Gastrocnemius medialis (tissue), 4 donors: ENCODE measurements at regions not wholly inside any gene's neighbourhood (a gene's known extent, or its start where the extent isn't known, plus 50 kb on each side); places are given as distances from the start of the nearest gene placed in this dataset.

Experiments used
- ATAC-seq, 2 donors: fragments of 150-250 bp; one replicate each; pipeline ENCODE4 v1.9.1; 2016
- DNase-seq, 2 donors: peaks; one replicate each; pipeline ENCODE4 v3.0.0-alpha.2; 2019
- H3K27ac ChIP-seq, 4 donors: fragments of 200-600 bp; sonication (generic); 1 replicate in 1 of 4; 2 replicates in 3 of 4; pipeline ENCODE4 v1.5.1; 2016 to 2018; ENCODE audit warnings: mild to moderate bottlenecking in 2 of 4, moderate library complexity in 1 of 4
- H3K27me3 ChIP-seq, 3 donors: fragments of 200-600 bp; sonication (generic) in 2 of 3; 1 replicate in 1 of 3; 2 replicates in 2 of 3; pipeline versions ENCODE4 v1.5.1 to v1.6.0; 2016 to 2019; ENCODE audit warnings: mild to moderate bottlenecking in 1 of 3, moderate library complexity in 1 of 3
- H3K36me3 ChIP-seq, 2 donors: fragments of 200-600 bp; sonication (generic) in 1 of 2; one replicate each; pipeline ENCODE4 v1.5.1; 2017 to 2018
- H3K4me1 ChIP-seq, 2 donors: fragments of 200-600 bp; sonication (generic) in 1 of 2; one replicate each; pipeline ENCODE4 v1.5.1; 2016 to 2017; ENCODE audit warnings: mild to moderate bottlenecking in 2 of 2
- H3K4me3 ChIP-seq, 4 donors: fragments of 200-600 bp; sonication (generic) in 3 of 4; 1 replicate in 1 of 4; 2 replicates in 3 of 4; pipeline ENCODE4 v1.5.1; 2016 to 2019; ENCODE audit warnings: mild to moderate bottlenecking in 2 of 4
- H3K9me3 ChIP-seq, 3 donors: fragments of 200-600 bp; sonication (generic) in 2 of 3; 1 replicate in 1 of 3; 2 replicates in 2 of 3; pipeline ENCODE4 v1.5.1; 2016 to 2019
- CTCF ChIP-seq, 5 experiments: fragments of 450-650 bp in 3 of 5; fragments of 200-600 bp in 2 of 5; sonication (generic) in 2 of 5; IDR thresholded peaks in 4 of 5; conservative IDR thresholded peaks in 1 of 5; 1 replicate in 4 of 5; 2 replicates in 1 of 5; pipeline ENCODE4 v1.5.1; 2016 to 2019; ENCODE audit warnings: antibody characterized with exemption in 5 of 5, mild to moderate bottlenecking in 3 of 5, moderate library complexity in 3 of 5
- POLR2A ChIP-seq, 2 donors: fragments of 450-650 bp; IDR thresholded peaks; one replicate each; pipeline ENCODE4 v1.6.1; 2017; ENCODE audit warnings: antibody characterized with exemption in 2 of 2, mild to moderate bottlenecking in 2 of 2, moderate library complexity in 2 of 2
- in situ Hi-C, 4 donors: fragments of 200-750 bp; cut with MboI; loops; one replicate each; pipeline versions ENCODE4 v1.15.0 to v1.8.0; 2017; ENCODE audit warnings: low sequenced_read_pairs in 4 of 4
- intact Hi-C: fragments of 100-400 bp; cut with DNase I; formaldehyde crosslinking; loops from one replicate; pipeline ENCODE4 v1.15.1; 2023; ENCODE audit warnings: low total_unique reads

DNA sequence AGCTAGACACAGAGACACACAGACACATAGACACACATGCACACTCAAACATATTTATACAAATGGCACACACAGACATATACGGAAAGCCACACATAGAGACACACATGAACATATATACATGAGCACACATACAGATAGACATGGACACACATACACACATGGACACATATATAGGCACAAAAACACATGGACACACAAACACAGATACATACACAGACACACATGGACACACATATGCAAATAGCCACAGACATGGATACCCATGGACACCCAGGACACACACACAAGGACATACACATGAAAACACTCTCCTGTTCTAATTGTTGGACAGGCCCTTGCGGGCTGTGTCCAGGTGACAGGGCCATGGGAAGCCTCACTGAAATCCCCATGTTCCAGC, 160.1 kb downstream of the IRS1 start:
- H3K36me3 ChIP-seq: no peaks in the 10 kb centered on the region
- H3K27ac ChIP-seq: no peak overlapping the region
- TF ChIP-seq POLR2A (IDR thresholded peaks at IDR 0.05): no peak
- TF ChIP-seq CTCF (IDR thresholded peaks at IDR 0.05 in 4 of 5, conservative IDR thresholded peaks at IDR 0.05 in 1 of 5): no peak
- intact Hi-C loops: no loop called here
- H3K9me3 ChIP-seq: peaks cover 0 to 4% (median 0%) of the 10 kb centered on the region in 3 donors
- no peak for DNase-seq
- H3K4me1 ChIP-seq: peaks cover 7 to 17% of the 10 kb centered on the region in 2 donors
- no peaks in the 10 kb centered on the region for H3K27me3 ChIP-seq
- ATAC-seq: no peak
- in situ Hi-C loops: no loop called here
- H3K4me3 ChIP-seq: no peak overlapping the region

- TF ChIP-seq POLR2A (IDR thresholded peaks at IDR 0.05) (no peak), CTCF (IDR thresholded peaks at IDR 0.05 in 4 of 5, conservative IDR thresholded peaks at IDR 0.05 in 1 of 5) (no peak)
- in situ Hi-C loops (no loop called here), intact Hi-C loops (no loop called here)
- Histone ChIP-seq H3K27me3 (no peaks in the 10 kb centered on the region), H3K4me3 (no peak overlapping the region), H3K36me3 (no peaks in the 10 kb centered on the region), H3K4me1 (peaks cover 7 to 17% of the 10 kb centered on the region in 2 donors), H3K27ac (no peak overlapping the region), H3K9me3 (peaks cover 0 to 4% (median 0%) of the 10 kb centered on the region in 3 donors)
- DNase-seq (no peak), ATAC-seq (no peak)
Observed at GRCh38 chr2:226638576-226638975, 161.0 kb downstream of the IRS1 start.

DNA sequence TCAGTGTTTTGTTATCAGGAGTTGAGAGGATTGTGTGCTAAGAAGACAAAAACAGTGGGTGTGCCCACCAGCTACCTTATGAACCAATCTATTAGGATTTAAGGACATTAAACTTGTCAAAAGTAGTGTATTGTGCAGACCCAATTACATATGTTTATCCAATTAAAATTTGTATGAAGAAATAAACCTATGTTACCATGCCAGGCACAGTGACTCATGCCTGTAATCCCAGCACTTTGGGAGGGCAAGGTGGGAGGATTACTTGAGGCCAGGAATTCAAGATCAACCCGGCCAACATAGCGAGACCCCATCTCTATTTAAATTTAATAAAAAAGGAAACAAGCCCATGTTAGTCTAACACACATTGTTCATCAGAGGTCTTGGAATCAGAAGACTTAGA, 162.2 kb downstream of the IRS1 start:
- no peaks in the 10 kb centered on the region for H3K36me3 ChIP-seq
- TF ChIP-seq CTCF (IDR thresholded peaks at IDR 0.05 in 4 of 5, conservative IDR thresholded peaks at IDR 0.05 in 1 of 5) (no peak), POLR2A (IDR thresholded peaks at IDR 0.05) (no peak)
- in situ Hi-C loops (no loop called here), intact Hi-C loops (no loop called here)
- no peak for ATAC-seq
- H3K9me3 ChIP-seq: peaks cover 0 to 4% (median 0%) of the 10 kb centered on the region in 3 donors
- DNase-seq: no peak
- H3K27me3 ChIP-seq: no peaks in the 10 kb centered on the region
- H3K4me3 ChIP-seq: no peak overlapping the region
- no peak overlapping the region for H3K27ac ChIP-seq
- peaks cover 2 to 12% of the 10 kb centered on the region in 2 donors for H3K4me1 ChIP-seq

- Histone ChIP-seq H3K4me3 (no peak overlapping the region), H3K4me1 (peaks cover 10 to 18% of the 10 kb centered on the region in 2 donors), H3K27me3 (no peaks in the 10 kb centered on the region), H3K27ac (no peak overlapping the region), H3K9me3 (peaks cover 0 to 4% (median 0%) of the 10 kb centered on the region in 3 donors), H3K36me3 (no peaks in the 10 kb centered on the region)
- intact Hi-C loops: no loop called here
- no peak for TF ChIP-seq CTCF (IDR thresholded peaks at IDR 0.05 in 4 of 5, conservative IDR thresholded peaks at IDR 0.05 in 1 of 5)
- no peak for TF ChIP-seq POLR2A (IDR thresholded peaks at IDR 0.05)
- no peak for DNase-seq
- ATAC-seq: no peak
- in situ Hi-C loops: no loop called here
Observed at GRCh38 chr2:226636586-226636985, 163.0 kb downstream of the IRS1 start.

DNA sequence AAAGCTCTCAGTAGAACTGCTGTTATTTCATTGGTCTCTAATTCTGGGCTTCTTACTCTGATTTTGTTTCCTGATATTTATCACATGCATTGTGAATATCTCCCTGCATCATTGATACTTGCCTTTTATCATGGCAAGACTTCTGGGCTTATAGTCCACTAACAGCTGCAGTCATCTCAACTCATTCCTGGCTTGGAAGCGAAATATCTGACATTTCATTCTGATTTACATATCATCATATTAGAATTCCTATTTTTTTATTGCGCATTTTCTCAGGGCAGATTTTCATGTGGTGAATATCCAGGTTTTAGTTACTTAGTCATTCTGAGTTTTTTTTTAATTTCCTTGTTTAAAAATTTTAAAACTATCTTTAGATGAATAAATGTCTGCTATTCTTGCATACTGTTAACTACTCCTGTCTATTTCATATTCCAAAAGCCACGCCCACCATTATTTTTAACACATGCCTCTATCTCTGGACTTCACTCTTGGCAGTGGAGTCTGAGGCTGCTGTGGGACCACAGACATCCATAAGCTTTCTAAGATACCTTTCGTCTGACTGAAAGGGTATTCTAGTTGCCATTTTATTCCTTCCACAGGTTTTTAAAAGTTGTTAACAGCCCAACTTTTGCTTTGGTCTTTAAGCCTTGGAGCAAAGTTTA, 164.5 kb downstream of the IRS1 start:
- intact Hi-C loops: no loop called here
- ATAC-seq: no peak
- peaks cover 0 to 2% (median 0%) of the 10 kb centered on the region in 3 donors for H3K9me3 ChIP-seq

More for the DNA sequence above, 164.5 kb downstream of the IRS1 start:
- DNase-seq: no peak
- in situ Hi-C loops: no loop called here
- TF ChIP-seq POLR2A (IDR thresholded peaks at IDR 0.05): no peak
- TF ChIP-seq CTCF (IDR thresholded peaks at IDR 0.05 in 4 of 5, conservative IDR thresholded peaks at IDR 0.05 in 1 of 5): no peak
- H3K4me1 ChIP-seq: peaks cover 13 to 18% of the 10 kb centered on the region in 2 donors
- H3K36me3 ChIP-seq: no peaks in the 10 kb centered on the region
- no peak overlapping the region for H3K4me3 ChIP-seq
- H3K27me3 ChIP-seq: no peaks in the 10 kb centered on the region
- no peak overlapping the region for H3K27ac ChIP-seq
